ENCODE measurements at regions not wholly inside any gene's neighbourhood (a gene's known extent, or its start where the extent isn't known, plus 50 kb on each side); places are given as distances from the start of the nearest gene placed in this dataset.

- intact Hi-C loops (cut with DNase I) = no loop called here
- Histone ChIP-seq H3K9ac (ENCODE audit: low read length in 3 of 3) (no peak overlapping the region), H3K36me3 (ENCODE audit: control insufficient read depth in 2 of 3, insufficient read depth in 3 of 3, low read length in 3 of 3) (no peaks in the 10 kb centered on the region), H3K4me3 (ENCODE audit: low read length in 3 of 3) (no peak overlapping the region), H3K27me3 (ENCODE audit: control insufficient read depth, insufficient read depth, low read length) (no peaks in the 10 kb centered on the region), H3K4me1 (ENCODE audit: control insufficient read depth in 2 of 3, insufficient read depth in 2 of 3, low read depth in 1 of 3, low read length in 3 of 3) (no peaks in the 10 kb centered on the region), H3K9me3 (ENCODE audit: control insufficient read depth in 2 of 3, insufficient read depth in 1 of 3, low read length in 3 of 3) (no peaks in the 10 kb centered on the region), H3K27ac (ENCODE audit: low read depth in 2 of 2, low read length in 2 of 2) (no peak overlapping the region)
- FAIRE-seq = no peak
- no peak for TF ChIP-seq CTCF (IDR thresholded peaks at IDR 0.05; ENCODE audit: borderline replicate concordance, extremely low read depth, insufficient read depth)
- DNase-seq = no peak
Measured at GRCh38 chrX:8289523-8289922, 118.5 kb upstream of the VCX2 start.

GRCh38 chrX:8297766-8298165 is 126.7 kb upstream of the VCX2 start:
- H3K9ac ChIP-seq (ENCODE audit: low read length in 3 of 3) = no peak overlapping the region
- no peaks in the 10 kb centered on the region for H3K27me3 ChIP-seq (ENCODE audit: control insufficient read depth, insufficient read depth, low read length)
- TF ChIP-seq CTCF (IDR thresholded peaks at IDR 0.05; ENCODE audit: borderline replicate concordance, extremely low read depth, insufficient read depth) = no peak
- H3K4me3 ChIP-seq (ENCODE audit: low read length in 3 of 3) = no peak overlapping the region
- intact Hi-C loops (cut with DNase I) = no loop called here
- no peak for DNase-seq
- no peaks in the 10 kb centered on the region for H3K4me1 ChIP-seq (ENCODE audit: control insufficient read depth in 2 of 3, insufficient read depth in 2 of 3, low read depth in 1 of 3, low read length in 3 of 3)
- H3K27ac ChIP-seq (ENCODE audit: low read depth in 2 of 2, low read length in 2 of 2) = no peak overlapping the region
- no peak for FAIRE-seq
- no peaks in the 10 kb centered on the region for H3K9me3 ChIP-seq (ENCODE audit: control insufficient read depth in 2 of 3, insufficient read depth in 1 of 3, low read length in 3 of 3)
- no peaks in the 10 kb centered on the region for H3K36me3 ChIP-seq (ENCODE audit: control insufficient read depth in 2 of 3, insufficient read depth in 3 of 3, low read length in 3 of 3)

GRCh38 chrX:8304668-8305067 is 133.6 kb upstream of the VCX2 start:
- H3K4me3 ChIP-seq (ENCODE audit: low read length in 3 of 3) = no peak overlapping the region
- no peak for DNase-seq
- no peaks in the 10 kb centered on the region for H3K36me3 ChIP-seq (ENCODE audit: control insufficient read depth in 2 of 3, insufficient read depth in 3 of 3, low read length in 3 of 3)
- H3K27me3 ChIP-seq (ENCODE audit: control insufficient read depth, insufficient read depth, low read length) = no peaks in the 10 kb centered on the region
- no peak for FAIRE-seq
- no peaks in the 10 kb centered on the region for H3K9me3 ChIP-seq (ENCODE audit: control insufficient read depth in 2 of 3, insufficient read depth in 1 of 3, low read length in 3 of 3)
- no peaks in the 10 kb centered on the region for H3K4me1 ChIP-seq (ENCODE audit: control insufficient read depth in 2 of 3, insufficient read depth in 2 of 3, low read depth in 1 of 3, low read length in 3 of 3)
- no peak for TF ChIP-seq CTCF (IDR thresholded peaks at IDR 0.05; ENCODE audit: borderline replicate concordance, extremely low read depth, insufficient read depth)
- no peak overlapping the region for H3K9ac ChIP-seq (ENCODE audit: low read length in 3 of 3)
- H3K27ac ChIP-seq (ENCODE audit: low read depth in 2 of 2, low read length in 2 of 2) = no peak overlapping the region
- intact Hi-C loops (cut with DNase I) = no loop called here

- no peak for TF ChIP-seq CTCF (IDR thresholded peaks at IDR 0.05; ENCODE audit: borderline replicate concordance, extremely low read depth, insufficient read depth)
- H3K36me3 ChIP-seq (ENCODE audit: control insufficient read depth in 2 of 3, insufficient read depth in 3 of 3, low read length in 3 of 3) = no peaks in the 10 kb centered on the region
- H3K27ac ChIP-seq (ENCODE audit: low read depth in 2 of 2, low read length in 2 of 2) = no peak overlapping the region
- no peaks in the 10 kb centered on the region for H3K4me1 ChIP-seq (ENCODE audit: control insufficient read depth in 2 of 3, insufficient read depth in 2 of 3, low read depth in 1 of 3, low read length in 3 of 3)
- H3K27me3 ChIP-seq (ENCODE audit: control insufficient read depth, insufficient read depth, low read length) = no peaks in the 10 kb centered on the region
- intact Hi-C loops (cut with DNase I) = no loop called here
- DNase-seq (peak in 3 of 5 donors; percentile 3 to 18 (median 10)), FAIRE-seq (no peak)
- no peaks in the 10 kb centered on the region for H3K9me3 ChIP-seq (ENCODE audit: control insufficient read depth in 2 of 3, insufficient read depth in 1 of 3, low read length in 3 of 3)
- H3K9ac ChIP-seq (ENCODE audit: low read length in 3 of 3) = no peak overlapping the region
- H3K4me3 ChIP-seq (ENCODE audit: low read length in 3 of 3) = no peak overlapping the region
Measured at GRCh38 chrX:8305350-8305749, 134.3 kb upstream of the VCX2 start.
